ENCODE measurements at regions not wholly inside any gene's neighbourhood (a gene's known extent, or its start where the extent isn't known, plus 50 kb on each side); places are given as distances from the start of the nearest gene placed in this dataset.
"Not testable (repeated sequence)": the region's sequence is repeated elsewhere in the genome, so short reads cannot be mapped to it uniquely, and the experiment has no call there.

DNA sequence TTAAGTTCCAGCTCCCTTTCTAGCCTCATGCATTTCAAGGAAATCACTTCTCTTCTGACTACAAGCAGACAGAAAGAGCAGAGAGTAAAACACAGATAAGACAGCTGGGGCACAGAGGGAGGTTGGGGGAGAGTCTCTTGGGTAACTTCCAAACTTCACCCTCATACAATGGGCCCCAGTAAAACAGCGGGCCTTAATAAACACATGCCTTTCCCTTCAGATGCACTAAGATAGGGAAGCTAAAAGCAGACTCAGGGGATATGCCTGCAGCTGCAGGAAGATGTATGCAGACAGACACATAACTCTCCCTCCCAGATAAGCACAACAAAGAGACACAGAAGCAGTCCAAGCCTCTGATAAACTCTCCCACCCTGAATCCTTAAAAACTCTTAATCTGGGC lies 717.4 kb upstream of the PCDH15 start:
- ATAC-seq; H3K4me1 Mint-ChIP-seq (ENCODE audit: low read depth); H3K36me3 Mint-ChIP-seq (ENCODE audit: insufficient read depth); H3K27me3 Mint-ChIP-seq (ENCODE audit: low read depth); H3K9me3 Mint-ChIP-seq; DNase-seq; H3K4me3 Mint-ChIP-seq: not testable (repeated sequence)

DNA sequence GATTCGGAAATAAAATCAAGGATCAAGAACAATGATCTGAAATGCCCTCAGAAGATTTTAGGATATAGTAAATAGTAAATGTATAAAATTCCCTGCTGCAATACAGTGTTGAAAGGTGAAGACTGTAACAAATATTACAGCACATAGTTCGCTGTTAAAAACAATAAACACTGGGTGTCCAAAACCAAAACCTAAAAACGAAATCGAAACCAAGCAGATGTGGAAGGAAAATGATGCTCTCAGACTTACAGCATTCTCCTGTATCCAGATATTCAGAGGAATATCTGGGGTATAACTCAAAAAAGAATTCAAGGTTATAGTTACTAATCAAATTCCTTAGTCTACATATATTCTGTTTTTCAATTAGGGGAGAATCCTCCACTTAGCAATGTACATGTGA lies 708.1 kb upstream of the PCDH15 start:
- Mint-ChIP-seq H3K9me3 (peaks cover 4% of the 10 kb centered on the region), H3K4me3 (no peak overlapping the region), H3K27me3 (ENCODE audit: low read depth) (no peaks in the 10 kb centered on the region), H3K36me3 (ENCODE audit: insufficient read depth) (no peaks in the 10 kb centered on the region), H3K4me1 (ENCODE audit: low read depth) (no peaks in the 10 kb centered on the region)
- ATAC-seq (no peak), DNase-seq (no peak)

DNA sequence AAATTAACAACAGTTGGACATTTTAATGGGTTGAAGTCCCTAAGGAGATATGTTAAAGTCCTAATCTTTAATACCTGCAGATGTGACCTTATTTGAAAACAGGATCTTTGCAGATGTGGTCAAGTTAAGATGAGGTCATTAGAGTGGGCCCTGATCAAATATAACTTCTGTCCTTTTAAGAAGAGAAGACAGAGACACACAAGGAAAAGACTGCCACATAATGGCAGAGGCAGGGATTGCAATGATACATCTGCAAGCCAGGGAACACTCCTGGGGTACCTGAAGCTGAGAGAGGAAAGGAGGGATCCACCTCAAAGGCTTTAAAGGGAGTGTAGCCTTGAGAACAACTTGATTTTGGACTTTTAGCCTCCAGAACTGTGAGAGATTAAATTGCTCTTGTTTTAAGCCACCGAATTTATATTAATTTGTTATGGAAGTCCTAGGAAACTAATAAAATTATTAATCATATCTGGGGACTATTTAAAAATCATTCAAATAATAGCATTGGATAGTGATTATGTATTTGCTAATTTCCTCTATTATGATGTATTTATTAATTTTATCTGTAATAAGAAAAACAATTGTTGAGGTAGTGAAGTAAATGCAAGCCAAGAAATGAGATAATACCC lies 700.0 kb upstream of the PCDH15 start:
- Mint-ChIP-seq H3K4me3 (no peak overlapping the region), H3K27me3 (ENCODE audit: low read depth) (no peaks in the 10 kb centered on the region), H3K4me1 (ENCODE audit: low read depth) (no peaks in the 10 kb centered on the region), H3K9me3 (peaks cover 10% of the 10 kb centered on the region), H3K36me3 (ENCODE audit: insufficient read depth) (no peaks in the 10 kb centered on the region)
- ATAC-seq: no peak
- no peak for DNase-seq

DNA sequence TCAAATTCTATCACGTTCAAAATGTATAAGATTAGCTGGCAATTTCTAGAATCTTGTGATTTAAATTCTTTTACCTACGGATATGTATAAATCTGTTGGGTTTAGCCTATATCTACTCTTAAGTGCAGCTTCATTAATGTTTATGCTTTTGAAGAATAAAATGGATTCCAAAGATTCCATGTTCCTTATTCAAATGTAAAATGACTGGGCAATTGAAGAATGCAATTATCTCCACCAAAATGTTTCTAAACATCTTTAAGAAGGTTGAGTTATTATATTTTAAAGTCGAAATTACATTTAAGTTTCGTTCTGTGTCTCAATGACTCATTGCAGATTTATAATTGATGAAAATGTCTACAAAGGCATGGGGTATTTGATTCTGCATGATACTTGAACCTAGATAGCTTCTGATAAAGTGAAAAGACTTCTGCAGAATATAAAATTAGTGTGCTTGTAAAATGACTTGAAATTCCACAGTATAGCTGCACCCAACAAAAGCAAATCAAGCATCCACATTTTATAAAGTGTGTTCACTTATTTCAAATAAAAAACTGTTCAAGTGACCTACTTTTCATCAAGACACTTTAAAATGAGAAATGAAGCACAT lies 697.0 kb upstream of the PCDH15 start:
- no peaks in the 10 kb centered on the region for H3K4me1 Mint-ChIP-seq (ENCODE audit: low read depth)
- H3K4me3 Mint-ChIP-seq: no peak overlapping the region
- no peaks in the 10 kb centered on the region for H3K27me3 Mint-ChIP-seq (ENCODE audit: low read depth)
- no peaks in the 10 kb centered on the region for H3K36me3 Mint-ChIP-seq (ENCODE audit: insufficient read depth)
- ATAC-seq (no peak), DNase-seq (no peak)
- H3K9me3 Mint-ChIP-seq: peaks cover 14% of the 10 kb centered on the region

DNA sequence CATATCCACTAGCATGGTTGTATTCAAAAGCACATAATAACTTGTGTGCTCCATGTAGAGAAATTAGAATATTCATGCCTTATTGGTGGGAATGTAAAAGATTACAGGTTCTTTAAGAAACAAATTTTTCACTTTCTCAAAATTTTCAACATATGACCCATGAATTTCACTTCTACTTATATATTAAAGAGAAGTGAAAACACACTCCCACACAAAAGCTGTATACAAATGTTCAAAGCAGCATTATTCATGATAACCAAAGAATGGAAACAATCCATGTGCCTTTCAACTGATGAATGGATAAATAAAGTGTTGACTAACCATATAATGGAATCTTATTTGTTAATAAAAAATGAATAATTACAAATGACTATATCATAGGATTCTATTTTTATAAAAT lies 694.5 kb upstream of the PCDH15 start:
- ATAC-seq: no peak
- peaks cover 18% of the 10 kb centered on the region for H3K9me3 Mint-ChIP-seq
- H3K36me3 Mint-ChIP-seq (ENCODE audit: insufficient read depth): no peaks in the 10 kb centered on the region
- DNase-seq: no peak
- H3K4me1 Mint-ChIP-seq (ENCODE audit: low read depth): no peaks in the 10 kb centered on the region
- H3K4me3 Mint-ChIP-seq: no peak overlapping the region
- no peaks in the 10 kb centered on the region for H3K27me3 Mint-ChIP-seq (ENCODE audit: low read depth)

DNA sequence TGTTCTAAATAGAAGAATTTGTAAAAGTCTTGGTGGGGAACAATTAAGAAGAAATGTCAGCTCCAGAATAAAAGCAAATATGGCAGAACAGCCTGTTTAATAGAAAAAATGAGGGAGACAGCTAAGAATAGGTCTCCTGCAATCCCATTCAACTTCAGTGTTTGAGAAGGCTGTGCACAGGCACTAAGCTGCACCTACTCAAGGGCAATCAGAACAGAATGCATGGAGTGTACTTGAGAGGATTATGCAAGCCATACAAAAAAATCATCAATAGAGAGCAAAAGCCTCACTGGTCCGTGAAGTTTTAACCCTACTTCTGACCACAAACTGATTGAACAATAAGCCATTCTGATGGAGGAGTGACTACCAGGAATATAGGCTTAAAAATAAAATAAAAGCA lies 690.7 kb upstream of the PCDH15 start:
- peaks cover 18% of the 10 kb centered on the region for H3K9me3 Mint-ChIP-seq
- H3K36me3 Mint-ChIP-seq (ENCODE audit: insufficient read depth): no peaks in the 10 kb centered on the region
- DNase-seq (no peak), ATAC-seq (no peak)
- H3K27me3 Mint-ChIP-seq (ENCODE audit: low read depth): no peaks in the 10 kb centered on the region
- H3K4me3 Mint-ChIP-seq: no peak overlapping the region
- no peaks in the 10 kb centered on the region for H3K4me1 Mint-ChIP-seq (ENCODE audit: low read depth)

DNA sequence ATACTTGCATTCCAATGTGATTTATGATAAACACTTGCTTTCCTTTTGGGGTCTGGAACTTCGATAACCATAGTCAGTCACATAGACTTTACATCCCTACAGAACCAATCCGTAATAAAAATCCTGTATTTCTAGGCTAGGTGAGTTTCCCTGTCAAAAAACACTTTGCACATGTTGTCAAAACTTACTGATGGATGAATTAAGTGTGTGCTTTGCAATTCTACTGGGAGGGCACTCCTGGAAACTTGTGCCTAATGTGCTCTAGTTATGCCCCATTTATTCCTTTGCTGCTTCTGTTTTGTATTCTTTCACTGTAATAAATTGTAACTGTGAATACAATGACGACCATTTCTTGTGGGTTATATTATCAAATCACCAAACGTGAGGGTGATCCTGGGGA lies 684.8 kb upstream of the PCDH15 start:
- Mint-ChIP-seq H3K27me3 (ENCODE audit: low read depth) (no peaks in the 10 kb centered on the region), H3K9me3 (peaks cover 19% of the 10 kb centered on the region), H3K36me3 (ENCODE audit: insufficient read depth) (no peaks in the 10 kb centered on the region), H3K4me1 (ENCODE audit: low read depth) (no peaks in the 10 kb centered on the region), H3K4me3 (no peak overlapping the region)
- no peak for DNase-seq
- no peak for ATAC-seq

DNA sequence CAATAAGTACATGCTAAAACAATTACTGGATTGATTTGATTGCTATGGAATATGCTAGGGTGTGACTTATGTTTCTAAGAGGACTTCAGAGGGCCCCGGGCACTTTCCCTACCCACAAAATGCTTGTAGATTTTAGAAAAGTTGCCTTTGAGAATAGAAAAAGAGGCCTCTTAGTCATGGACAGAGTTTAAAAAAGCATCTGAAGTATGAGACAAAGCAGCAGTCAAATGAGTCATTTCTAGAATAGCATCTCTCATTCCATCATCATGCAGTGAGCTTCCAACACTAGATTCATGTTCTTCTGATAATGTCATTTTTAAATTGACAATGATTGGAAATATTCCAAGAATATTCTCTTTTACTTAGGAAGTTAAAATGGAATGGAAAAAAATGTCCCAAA lies 675.1 kb upstream of the PCDH15 start:
- peaks cover 14% of the 10 kb centered on the region for H3K9me3 Mint-ChIP-seq
- no peaks in the 10 kb centered on the region for H3K36me3 Mint-ChIP-seq (ENCODE audit: insufficient read depth)
- no peaks in the 10 kb centered on the region for H3K27me3 Mint-ChIP-seq (ENCODE audit: low read depth)
- no peak overlapping the region for H3K4me3 Mint-ChIP-seq
- H3K4me1 Mint-ChIP-seq (ENCODE audit: low read depth): no peaks in the 10 kb centered on the region
- ATAC-seq (no peak), DNase-seq (no peak)

DNA sequence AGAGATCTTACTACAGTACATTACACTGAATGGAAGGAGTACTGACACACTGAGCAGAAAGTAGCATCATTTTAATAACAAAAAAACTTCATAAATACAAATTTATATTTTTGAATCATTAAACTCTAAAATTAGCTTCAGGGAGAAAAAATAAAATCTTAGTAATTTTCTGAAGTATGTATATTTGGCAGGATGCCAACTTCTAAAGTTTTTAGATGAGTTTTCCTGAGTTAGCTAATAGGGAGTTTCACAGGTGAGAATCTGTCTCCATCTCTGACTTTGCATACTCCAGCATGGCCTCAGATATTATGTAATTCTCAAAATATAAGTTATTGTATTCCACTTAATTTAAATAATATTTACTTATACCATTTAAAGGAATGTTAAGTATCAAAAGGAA lies 673.2 kb upstream of the PCDH15 start:
- no peaks in the 10 kb centered on the region for H3K27me3 Mint-ChIP-seq (ENCODE audit: low read depth)
- no peaks in the 10 kb centered on the region for H3K36me3 Mint-ChIP-seq (ENCODE audit: insufficient read depth)
- H3K4me3 Mint-ChIP-seq: no peak overlapping the region
- ATAC-seq (no peak), DNase-seq (no peak)
- no peaks in the 10 kb centered on the region for H3K4me1 Mint-ChIP-seq (ENCODE audit: low read depth)
- peaks cover 13% of the 10 kb centered on the region for H3K9me3 Mint-ChIP-seq

DNA sequence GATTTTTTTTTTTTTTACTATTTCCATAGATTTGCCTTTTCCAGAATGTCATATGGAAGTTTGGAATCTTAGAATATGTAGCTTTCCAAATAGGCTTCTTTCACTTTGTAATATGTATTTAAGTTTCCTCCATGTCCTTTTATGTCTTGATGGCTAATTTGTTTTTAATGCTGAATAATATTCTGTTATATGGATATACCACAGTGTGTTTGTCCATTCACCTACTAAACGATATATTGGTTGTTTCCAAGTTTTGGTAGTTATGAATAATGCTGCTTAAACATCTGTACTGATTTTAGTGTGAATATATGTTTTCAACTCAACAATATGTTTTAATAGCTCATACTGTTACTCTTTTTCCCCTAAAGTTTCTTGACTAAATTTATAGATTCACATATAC lies 669.8 kb upstream of the PCDH15 start:
- no peak for ATAC-seq
- H3K4me3 Mint-ChIP-seq: no peak overlapping the region
- H3K36me3 Mint-ChIP-seq (ENCODE audit: insufficient read depth): no peaks in the 10 kb centered on the region
- no peaks in the 10 kb centered on the region for H3K4me1 Mint-ChIP-seq (ENCODE audit: low read depth)
- no peak for DNase-seq
- no peaks in the 10 kb centered on the region for H3K27me3 Mint-ChIP-seq (ENCODE audit: low read depth)
- H3K9me3 Mint-ChIP-seq: peaks cover 17% of the 10 kb centered on the region

DNA sequence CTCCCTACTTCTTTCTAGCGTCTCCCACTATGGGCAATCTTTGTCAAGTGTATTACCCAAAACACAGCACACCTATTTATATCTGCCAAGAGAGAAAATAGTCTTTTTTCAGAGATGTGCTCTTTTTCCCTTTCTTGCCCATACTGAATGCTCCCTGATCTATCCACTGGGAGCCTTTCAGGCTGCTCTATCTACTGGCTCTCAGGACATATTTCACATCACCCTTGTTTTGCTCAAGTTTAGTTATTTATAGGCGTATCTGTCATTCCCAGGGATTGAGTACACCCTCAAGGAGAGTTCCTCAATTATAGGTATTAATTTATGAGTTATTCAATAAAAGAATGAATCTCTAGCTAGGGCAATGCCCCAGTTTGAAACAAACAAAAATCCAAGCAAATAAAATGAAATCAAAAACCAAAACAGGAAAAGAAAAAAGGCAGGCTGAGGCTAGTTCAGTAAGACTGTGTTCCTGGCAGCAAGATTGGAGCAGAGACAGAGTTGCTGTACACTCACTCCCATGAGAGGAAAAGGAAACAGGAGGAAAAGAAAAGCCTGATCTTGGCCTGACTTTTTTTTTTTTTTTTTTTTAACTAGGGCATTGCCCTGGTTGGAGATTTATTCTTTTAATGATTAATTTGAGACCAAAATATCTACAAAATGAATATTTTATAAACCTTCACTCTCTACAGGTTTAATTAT lies 665.9 kb upstream of the PCDH15 start:
- no peak overlapping the region for H3K4me3 Mint-ChIP-seq
- ATAC-seq: no peak
- no peaks in the 10 kb centered on the region for H3K27me3 Mint-ChIP-seq (ENCODE audit: low read depth)
- DNase-seq: no peak
- no peaks in the 10 kb centered on the region for H3K36me3 Mint-ChIP-seq (ENCODE audit: insufficient read depth)
- H3K4me1 Mint-ChIP-seq (ENCODE audit: low read depth): no peaks in the 10 kb centered on the region
- peaks cover 18% of the 10 kb centered on the region for H3K9me3 Mint-ChIP-seq

DNA sequence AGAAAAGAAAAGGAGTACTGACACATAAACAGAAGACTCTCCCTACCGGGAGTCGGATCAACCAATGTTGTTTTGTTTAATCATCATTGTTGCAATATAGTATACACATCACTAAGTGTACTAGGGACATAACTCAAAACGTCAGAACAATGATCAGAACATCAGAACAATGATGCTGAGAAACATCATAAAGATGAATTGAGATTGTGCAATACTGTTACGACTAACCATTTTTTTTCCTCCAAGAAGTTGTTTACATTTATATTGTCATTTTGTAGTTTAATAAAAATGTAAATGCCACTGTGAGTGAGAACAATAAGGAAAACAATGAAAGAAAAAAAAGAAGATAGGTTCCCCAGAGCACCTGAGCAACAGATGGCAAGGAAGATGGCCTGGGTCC lies 663.1 kb upstream of the PCDH15 start:
- peaks cover 16% of the 10 kb centered on the region for H3K9me3 Mint-ChIP-seq
- H3K4me3 Mint-ChIP-seq: no peak overlapping the region
- no peak for ATAC-seq
- DNase-seq: no peak
- no peaks in the 10 kb centered on the region for H3K27me3 Mint-ChIP-seq (ENCODE audit: low read depth)
- no peaks in the 10 kb centered on the region for H3K36me3 Mint-ChIP-seq (ENCODE audit: insufficient read depth)
- H3K4me1 Mint-ChIP-seq (ENCODE audit: low read depth): no peaks in the 10 kb centered on the region

DNA sequence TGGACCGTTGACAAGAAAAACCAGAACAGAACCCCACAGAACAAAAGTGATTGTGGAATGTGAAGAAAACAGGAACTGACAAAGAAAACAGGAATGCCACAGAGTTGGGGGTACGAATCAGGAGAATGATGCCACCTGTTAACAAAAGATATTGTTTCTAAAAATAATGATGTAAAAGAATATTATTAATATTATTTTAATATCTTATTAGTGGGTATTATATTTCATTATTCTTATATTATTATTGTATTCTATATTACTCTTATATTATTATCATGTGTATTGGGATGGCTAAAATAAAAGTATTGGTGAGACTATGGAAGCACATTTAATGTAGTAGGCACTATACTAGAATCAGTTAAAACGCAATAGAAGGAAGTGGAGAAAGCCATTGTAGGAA lies 659.0 kb upstream of the PCDH15 start:
- H3K9me3 Mint-ChIP-seq: peaks cover 14% of the 10 kb centered on the region
- ATAC-seq (no peak), DNase-seq (no peak)
- H3K36me3 Mint-ChIP-seq (ENCODE audit: insufficient read depth): no peaks in the 10 kb centered on the region
- no peak overlapping the region for H3K4me3 Mint-ChIP-seq
- H3K4me1 Mint-ChIP-seq (ENCODE audit: low read depth): no peaks in the 10 kb centered on the region
- H3K27me3 Mint-ChIP-seq (ENCODE audit: low read depth): no peaks in the 10 kb centered on the region

DNA sequence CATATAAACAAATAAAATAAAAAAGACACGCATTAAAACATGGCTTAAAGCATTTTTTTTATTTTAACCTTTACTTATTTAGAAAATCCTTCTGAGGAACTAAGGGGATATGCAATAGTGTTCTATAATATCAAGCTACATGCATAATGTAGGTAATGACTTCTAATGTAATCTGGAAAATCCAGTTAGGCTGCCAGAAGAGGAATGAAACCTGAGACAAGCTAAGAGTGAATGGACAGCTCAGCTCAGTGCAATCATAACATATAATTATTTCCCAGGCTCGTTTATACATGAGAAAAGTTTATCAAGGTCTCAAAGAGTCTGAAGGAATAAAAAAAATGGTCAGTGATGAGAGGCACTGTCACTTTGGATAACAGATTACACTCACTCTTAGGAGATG lies 649.0 kb upstream of the PCDH15 start:
- DNase-seq: no peak

DNA sequence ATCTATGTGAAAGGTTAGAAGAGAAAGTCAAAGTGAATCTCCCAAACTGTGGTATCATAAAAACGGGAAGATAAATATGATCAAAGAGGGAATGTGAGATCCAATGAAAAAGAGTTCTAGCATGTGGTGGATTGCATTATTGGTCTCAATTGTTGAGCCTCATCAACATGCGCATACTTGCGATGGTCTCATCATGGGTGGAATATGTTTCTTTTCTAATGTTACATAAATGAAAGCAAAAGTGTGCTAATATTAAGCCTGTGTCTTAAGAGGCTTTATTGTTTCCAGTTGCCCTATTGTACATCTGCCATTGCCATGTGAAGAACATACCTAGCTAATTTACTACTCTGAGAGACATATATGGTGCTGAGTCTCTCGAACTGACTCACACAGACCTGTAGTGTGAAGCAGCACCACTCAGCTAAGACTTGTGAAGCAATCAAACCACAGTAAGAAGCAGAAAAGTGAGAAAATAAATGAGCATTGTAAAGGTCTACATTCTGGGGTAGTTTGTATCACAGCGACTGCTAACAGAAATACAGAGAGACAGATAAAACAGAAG lies 645.5 kb upstream of the PCDH15 start:
- Mint-ChIP-seq H3K9me3 (peaks cover 22% of the 10 kb centered on the region), H3K4me1 (ENCODE audit: low read depth) (no peaks in the 10 kb centered on the region), H3K27me3 (ENCODE audit: low read depth) (no peaks in the 10 kb centered on the region), H3K4me3 (no peak overlapping the region), H3K36me3 (ENCODE audit: insufficient read depth) (no peaks in the 10 kb centered on the region)
- ATAC-seq: no peak
- no peak for DNase-seq

More for the DNA sequence above, 649.0 kb upstream of the PCDH15 start:
- ATAC-seq: no peak
- Mint-ChIP-seq H3K36me3 (ENCODE audit: insufficient read depth) (no peaks in the 10 kb centered on the region), H3K27me3 (ENCODE audit: low read depth) (no peaks in the 10 kb centered on the region), H3K4me1 (ENCODE audit: low read depth) (no peaks in the 10 kb centered on the region), H3K4me3 (no peak overlapping the region), H3K9me3 (peaks cover 10% of the 10 kb centered on the region)

Measured in activated T-cell treated with anti-CD3 and anti-CD28 coated beads, Interleukin-2, amount 50 U/mL, for 4 hours (primary cell).